ENCODE measurements at regions not wholly inside any gene's neighbourhood (a gene's known extent, or its start where the extent isn't known, plus 50 kb on each side); places are given as distances from the start of the nearest gene placed in this dataset.

GRCh38 chr4:1547856-1548826 lies 136.0 kb downstream of the FAM53A start:
- TF ChIP-seq SUZ12 (IDR thresholded peaks at IDR 0.05; ENCODE audit: extremely low read depth, insufficient read depth, insufficient read length) (no peak), ZNF274 (IDR thresholded peaks at IDR 0.05; ENCODE audit: low read depth, low read length) (no peak)
